ENCODE measurements at regions not wholly inside any gene's neighbourhood (a gene's known extent, or its start where the extent isn't known, plus 50 kb on each side); places are given as distances from the start of the nearest gene placed in this dataset.

DNA sequence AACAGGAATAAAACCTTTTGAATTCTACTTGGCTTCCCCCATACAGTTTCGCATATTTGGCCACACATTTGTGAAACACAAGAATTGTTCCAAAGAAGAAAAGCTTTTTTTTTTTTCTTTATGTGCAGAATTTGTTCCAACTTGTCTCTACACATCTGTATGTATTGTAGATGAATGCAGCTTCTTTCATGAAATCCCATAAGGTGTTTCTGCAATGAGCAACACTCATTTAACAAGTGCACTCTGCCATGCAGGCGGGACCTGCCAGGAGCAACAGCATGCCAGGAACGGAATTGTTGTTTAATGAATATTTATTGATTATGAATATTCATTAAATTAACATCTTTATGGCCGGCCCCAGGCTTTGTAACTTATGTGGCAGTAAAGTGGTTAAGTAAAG, 1075.0 kb downstream of the TTLL7 start:
- WGBS: 62% methylated on average over 4 of the region's 4 CpGs
- Histone ChIP-seq H3K9me3 (no peaks in the 10 kb centered on the region), H3K27me3 (no peaks in the 10 kb centered on the region), H3K36me3 (no peaks in the 10 kb centered on the region), H3K4me1 (peaks cover 4% of the 10 kb centered on the region), H3K27ac (no peak overlapping the region), H3K4me3 (no peak overlapping the region)
- DNase-seq (ENCODE audit: low spot score in 2 of 2): no peak
- TF ChIP-seq EP300 (IDR thresholded peaks at IDR 0.05): no peak
- no peak for TF ChIP-seq POLR2A (IDR thresholded peaks at IDR 0.05)
- TF ChIP-seq POLR2AphosphoS5 (IDR thresholded peaks at IDR 0.05): no peak
- TF ChIP-seq, protein P1, sequence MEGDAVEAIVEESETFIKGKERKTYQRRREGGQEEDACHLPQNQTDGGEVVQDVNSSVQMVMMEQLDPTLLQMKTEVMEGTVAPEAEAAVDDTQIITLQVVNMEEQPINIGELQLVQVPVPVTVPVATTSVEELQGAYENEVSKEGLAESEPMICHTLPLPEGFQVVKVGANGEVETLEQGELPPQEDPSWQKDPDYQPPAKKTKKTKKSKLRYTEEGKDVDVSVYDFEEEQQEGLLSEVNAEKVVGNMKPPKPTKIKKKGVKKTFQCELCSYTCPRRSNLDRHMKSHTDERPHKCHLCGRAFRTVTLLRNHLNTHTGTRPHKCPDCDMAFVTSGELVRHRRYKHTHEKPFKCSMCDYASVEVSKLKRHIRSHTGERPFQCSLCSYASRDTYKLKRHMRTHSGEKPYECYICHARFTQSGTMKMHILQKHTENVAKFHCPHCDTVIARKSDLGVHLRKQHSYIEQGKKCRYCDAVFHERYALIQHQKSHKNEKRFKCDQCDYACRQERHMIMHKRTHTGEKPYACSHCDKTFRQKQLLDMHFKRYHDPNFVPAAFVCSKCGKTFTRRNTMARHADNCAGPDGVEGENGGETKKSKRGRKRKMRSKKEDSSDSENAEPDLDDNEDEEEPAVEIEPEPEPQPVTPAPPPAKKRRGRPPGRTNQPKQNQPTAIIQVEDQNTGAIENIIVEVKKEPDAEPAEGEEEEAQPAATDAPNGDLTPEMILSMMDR (IDR thresholded peaks at IDR 0.05): no peak

DNA sequence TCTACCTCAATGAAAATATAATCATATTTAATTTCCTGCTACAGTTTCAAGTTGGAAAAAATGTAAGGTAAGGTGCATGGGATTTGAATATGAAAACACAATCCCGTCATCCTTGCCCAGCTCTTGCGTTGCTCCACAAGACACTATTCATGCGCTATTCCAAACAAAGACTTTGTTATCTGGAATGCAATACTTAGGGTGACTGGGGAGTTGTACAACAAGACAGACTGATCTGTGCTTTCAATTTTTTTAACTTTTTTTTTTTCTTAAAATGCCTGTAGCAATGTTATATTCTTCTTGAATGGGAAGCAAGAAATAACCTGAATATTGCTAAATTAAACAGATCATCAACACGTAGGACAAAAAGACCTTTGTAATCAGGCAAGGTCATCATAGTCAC, 1077.2 kb downstream of the TTLL7 start:
- no peak overlapping the region for H3K4me3 ChIP-seq
- H3K27ac ChIP-seq: no peak overlapping the region
- H3K36me3 ChIP-seq: no peaks in the 10 kb centered on the region
- WGBS: 60% methylated on average over 4 of the region's 4 CpGs
- H3K27me3 ChIP-seq: no peaks in the 10 kb centered on the region
- no peak for DNase-seq (ENCODE audit: low spot score in 2 of 2)
- peaks cover 4% of the 10 kb centered on the region for H3K4me1 ChIP-seq
- TF ChIP-seq POLR2A (IDR thresholded peaks at IDR 0.05) (no peak), POLR2AphosphoS5 (IDR thresholded peaks at IDR 0.05) (no peak), EP300 (IDR thresholded peaks at IDR 0.05) (no peak)
- TF ChIP-seq, protein P1 (IDR thresholded peaks at IDR 0.05): no peak
- H3K9me3 ChIP-seq: no peaks in the 10 kb centered on the region

DNA sequence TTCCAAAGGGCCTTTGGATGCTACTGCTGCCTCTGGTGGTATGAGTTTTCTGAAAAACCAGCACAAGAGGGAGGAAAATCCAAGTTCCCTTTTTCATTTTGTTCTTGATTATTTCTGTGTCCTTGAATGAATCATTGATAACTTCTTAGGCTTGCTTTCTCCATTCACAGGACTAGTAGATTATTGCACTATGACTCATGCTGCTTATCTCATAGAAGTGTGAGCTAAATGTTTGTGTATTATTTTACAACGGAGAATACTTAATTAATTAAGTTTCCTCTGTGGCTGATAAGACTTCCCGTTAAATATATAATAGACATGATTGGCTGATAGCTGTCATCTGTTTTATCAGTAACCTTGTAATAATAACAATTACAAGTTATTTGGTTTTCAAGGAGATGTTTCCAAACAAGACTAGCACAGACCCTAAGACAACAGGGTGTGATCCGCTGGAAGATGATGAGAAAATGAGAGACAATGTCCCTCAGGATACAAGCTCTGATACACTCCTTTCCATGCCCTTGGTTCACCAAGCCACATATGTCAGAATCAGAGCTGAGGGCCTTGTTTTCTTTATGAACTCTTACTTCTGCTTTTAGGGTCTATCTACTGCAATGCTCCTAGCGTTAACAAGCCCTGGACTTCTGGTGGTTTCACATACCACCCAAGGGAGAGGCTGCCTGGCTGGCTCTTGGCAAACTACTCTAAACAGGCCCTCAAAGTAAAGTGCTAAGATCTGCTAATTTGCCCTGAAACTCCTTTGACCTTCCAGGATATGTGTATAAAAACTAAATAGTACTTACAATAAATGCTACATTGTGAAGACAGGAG, 1078.3 kb downstream of the TTLL7 start:
- DNase-seq (ENCODE audit: low spot score in 2 of 2): no peak
- Histone ChIP-seq H3K27ac (no peak overlapping the region), H3K4me1 (peaks cover 4% of the 10 kb centered on the region), H3K27me3 (no peaks in the 10 kb centered on the region), H3K9me3 (no peaks in the 10 kb centered on the region), H3K36me3 (no peaks in the 10 kb centered on the region), H3K4me3 (no peak overlapping the region)
- 58% methylated on average over 4 of the region's 4 CpGs for WGBS
- TF ChIP-seq, protein P1 (IDR thresholded peaks at IDR 0.05): no peak
- TF ChIP-seq EP300 (IDR thresholded peaks at IDR 0.05): no peak
- no peak for TF ChIP-seq POLR2AphosphoS5 (IDR thresholded peaks at IDR 0.05)
- no peak for TF ChIP-seq POLR2A (IDR thresholded peaks at IDR 0.05)

DNA sequence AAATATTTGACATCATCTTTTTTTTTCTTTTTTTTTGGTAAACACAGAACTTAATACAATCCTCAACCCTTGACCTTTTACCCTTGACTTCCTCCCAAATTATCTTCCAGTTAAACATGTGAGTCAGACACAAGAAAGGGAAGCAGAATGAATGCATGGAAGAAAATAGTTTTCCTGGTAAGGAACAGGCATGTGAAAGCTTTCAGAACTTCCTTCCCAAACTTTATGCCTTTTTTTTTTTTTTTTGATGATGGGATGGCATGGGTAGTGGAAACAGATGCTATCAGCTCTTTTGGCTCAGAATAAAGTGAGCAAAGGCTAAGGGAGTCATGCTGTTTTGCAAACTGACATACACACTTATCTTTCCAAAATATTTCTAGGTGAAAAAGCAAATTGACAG, 1079.1 kb downstream of the TTLL7 start:
- H3K9me3 ChIP-seq: no peaks in the 10 kb centered on the region
- no peak overlapping the region for H3K27ac ChIP-seq
- H3K4me3 ChIP-seq: no peak overlapping the region
- H3K4me1 ChIP-seq: peaks cover 4% of the 10 kb centered on the region
- no peak for TF ChIP-seq EP300 (IDR thresholded peaks at IDR 0.05)
- no peak for TF ChIP-seq POLR2AphosphoS5 (IDR thresholded peaks at IDR 0.05)
- no peak for TF ChIP-seq POLR2A (IDR thresholded peaks at IDR 0.05)
- TF ChIP-seq, protein P1 (IDR thresholded peaks at IDR 0.05): no peak
- H3K36me3 ChIP-seq: no peaks in the 10 kb centered on the region
- no peaks in the 10 kb centered on the region for H3K27me3 ChIP-seq
- DNase-seq (ENCODE audit: low spot score in 2 of 2): no peak

DNA sequence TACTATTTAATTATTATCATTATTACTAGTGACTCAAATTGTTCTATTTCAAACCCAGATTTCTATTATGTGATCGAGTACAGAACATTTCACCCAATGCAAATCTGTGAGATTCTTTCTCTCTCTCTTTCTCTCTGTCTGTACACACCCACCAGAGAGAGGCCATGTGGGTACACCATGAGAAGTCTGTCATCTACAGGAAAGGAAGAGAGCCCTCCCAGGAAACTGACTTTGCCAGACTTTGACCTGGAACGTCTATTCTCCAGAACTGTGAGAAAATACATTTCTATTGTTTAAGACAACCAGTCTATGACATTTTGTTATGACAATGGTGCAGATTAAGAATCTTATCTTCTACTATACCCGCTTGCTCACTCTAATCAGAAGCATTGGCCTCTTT, 1091.6 kb downstream of the TTLL7 start:
- Histone ChIP-seq H3K9me3 (no peaks in the 10 kb centered on the region), H3K27me3 (no peaks in the 10 kb centered on the region), H3K36me3 (no peaks in the 10 kb centered on the region), H3K4me1 (no peaks in the 10 kb centered on the region), H3K27ac (no peak overlapping the region), H3K4me3 (no peak overlapping the region)
- WGBS: 87% methylated on average over 3 of the region's 3 CpGs
- TF ChIP-seq EP300 (IDR thresholded peaks at IDR 0.05) (no peak), POLR2A (IDR thresholded peaks at IDR 0.05) (no peak), POLR2AphosphoS5 (IDR thresholded peaks at IDR 0.05) (no peak)
- TF ChIP-seq, protein P1 (IDR thresholded peaks at IDR 0.05): no peak
- no peak for DNase-seq (ENCODE audit: low spot score in 2 of 2)

Data from suprapubic skin (tissue), 4 donors.